ENCODE measurements at regions not wholly inside any gene's neighbourhood (a gene's known extent, or its start where the extent isn't known, plus 50 kb on each side); places are given as distances from the start of the nearest gene placed in this dataset.

GRCh38 chr5:103476811-103477210 lies 85.8 kb downstream of the NUDT12 start:
- ChIA-PET POLR2A (no interaction called here), CTCF (interaction anchor here (1.1 to 9.1 kb wide), 5 partner anchors 9 to 252 kb away, joined by 3 to 248 read pairs (median 35); partner anchors contain the start of gene MACIR)
- Histone ChIP-seq H3K9me3 (replicated peaks; ENCODE audit: control insufficient read depth, insufficient read depth, low read length) (no peaks in the 10 kb centered on the region), H3K27ac (ENCODE audit: insufficient read depth, low read depth, low read length) (no peak overlapping the region), H3K36me3 (ENCODE audit: control insufficient read depth in 2 of 2, extremely low read depth in 1 of 2, insufficient read depth in 2 of 2, low read length in 2 of 2) (no peaks in the 10 kb centered on the region), H2AFZ (ENCODE audit: low read depth, low read length) (no peak overlapping the region), H3K79me2 (ENCODE audit: control insufficient read depth, insufficient read depth, low read length) (no peaks in the 10 kb centered on the region), H3K9me1 (replicated peaks; ENCODE audit: control insufficient read depth, extremely low read depth, insufficient read depth, low read length) (no peaks in the 10 kb centered on the region), H3K9ac (replicated peaks; ENCODE audit: extremely low read depth, insufficient read depth, low read length) (no peak overlapping the region), H3K27me3 (ENCODE audit: control insufficient read depth in 2 of 2, insufficient read depth in 2 of 2, low read length in 2 of 2) (peaks cover 0 to 2% of the 10 kb centered on the region in 2 experiments), H4K20me1 (replicated peaks; ENCODE audit: control insufficient read depth, extremely low read depth, insufficient read depth, low read length) (no peaks in the 10 kb centered on the region), H3K4me2 (ENCODE audit: insufficient read depth, low read length) (no peak overlapping the region), H3K4me1 (ENCODE audit: control insufficient read depth, extremely low read depth, insufficient read depth, low read length) (no peaks in the 10 kb centered on the region), H3K4me3 (replicated peaks in 1 of 3; ENCODE audit: insufficient read depth in 1 of 3, low read depth in 1 of 3, low read length in 3 of 3) (no peak overlapping the region)
- intact Hi-C loops (cut with micrococcal nuclease): loop anchor here (5.0 kb wide), 2 partner anchors 340 to 700 kb away; no protein-coding TSS in a partner anchor
- TF ChIP-seq POLR2A (IDR thresholded peaks at IDR 0.05; ENCODE audit: low read depth, low read length) (no peak), POLR2AphosphoS5 (IDR thresholded peaks at IDR 0.05; ENCODE audit: insufficient read depth, low read depth, low read length) (no peak), CTCF (IDR thresholded peaks at IDR 0.05; ENCODE audit: extremely low read depth in 1 of 2, insufficient read depth in 1 of 2, low read depth in 1 of 2, low read length in 2 of 2) (no peak), MAX (IDR thresholded peaks at IDR 0.05; ENCODE audit: insufficient read depth, insufficient read length) (no peak), JUN (IDR thresholded peaks at IDR 0.05; ENCODE audit: borderline replicate concordance, insufficient read depth, insufficient read length, low read depth) (no peak), GATA2 (IDR thresholded peaks at IDR 0.05; ENCODE audit: insufficient read depth, insufficient read length, low read depth, low read length) (no peak), EZH2 (IDR thresholded peaks at IDR 0.05; ENCODE audit: borderline replicate concordance, low read depth, low read length, severe bottlenecking) (no peak), MYC (IDR thresholded peaks at IDR 0.05; ENCODE audit: low read depth, low read length) (no peak), FOS (IDR thresholded peaks at IDR 0.05; ENCODE audit: borderline replicate concordance, insufficient read depth, low read length) (no peak)
- DNase-seq (ENCODE audit: low read depth, low spot score) (no peak), FAIRE-seq (no peak)
- no TSS peak for BruUV-seq (replicated peaks)
- dilution Hi-C loops (cut with MboI; ENCODE audit: extremely low pct_ligation_motif_present, low sequenced_read_pairs): no loop called here

All from endothelial cell of umbilical vein (primary cell).